ENCODE measurements at regions not wholly inside any gene's neighbourhood (a gene's known extent, or its start where the extent isn't known, plus 50 kb on each side); places are given as distances from the start of the nearest gene placed in this dataset.

GRCh38 chr3:34724916-34725499 lies 914.3 kb upstream of the ARPP21 start:
- in situ Hi-C loops (cut with MboI; ENCODE audit: low sequenced_read_pairs, unreplicated experiment), result no loop called here
- TF ChIP-seq CTCF (IDR thresholded peaks at IDR 0.05; ENCODE audit: borderline replicate concordance, control extremely low read depth, extremely low read depth, insufficient read depth, missing control alignments), result no peak
- no peak for DNase-seq (ENCODE audit: low spot score)

GRCh38 chr3:34725774-34726173 lies 913.6 kb upstream of the ARPP21 start:
- in situ Hi-C loops (cut with MboI; ENCODE audit: low sequenced_read_pairs, unreplicated experiment), result no loop called here
- no peak for TF ChIP-seq CTCF (IDR thresholded peaks at IDR 0.05; ENCODE audit: borderline replicate concordance, control extremely low read depth, extremely low read depth, insufficient read depth, missing control alignments)
- no peak for DNase-seq (ENCODE audit: low spot score)

- in situ Hi-C loops (cut with MboI; ENCODE audit: low sequenced_read_pairs, unreplicated experiment), result no loop called here
- TF ChIP-seq CTCF (IDR thresholded peaks at IDR 0.05; ENCODE audit: borderline replicate concordance, control extremely low read depth, extremely low read depth, insufficient read depth, missing control alignments), result no peak
Observed at GRCh38 chr3:34727700-34728099, 911.6 kb upstream of the ARPP21 start.

GRCh38 chr3:34742151-34742550 lies 897.2 kb upstream of the ARPP21 start:
- no peak for DNase-seq (ENCODE audit: low spot score)
- no peak for TF ChIP-seq CTCF (IDR thresholded peaks at IDR 0.05; ENCODE audit: borderline replicate concordance, control extremely low read depth, extremely low read depth, insufficient read depth, missing control alignments)
- in situ Hi-C loops (cut with MboI; ENCODE audit: low sequenced_read_pairs, unreplicated experiment), result no loop called here

More at GRCh38 chr3:34727700-34728099, 911.6 kb upstream of the ARPP21 start:
- no peak for DNase-seq (ENCODE audit: low spot score)

- TF ChIP-seq CTCF (IDR thresholded peaks at IDR 0.05; ENCODE audit: borderline replicate concordance, control extremely low read depth, extremely low read depth, insufficient read depth, missing control alignments), result no peak
- in situ Hi-C loops (cut with MboI; ENCODE audit: low sequenced_read_pairs, unreplicated experiment), result no loop called here
- DNase-seq (ENCODE audit: low spot score), result no peak
Observed at GRCh38 chr3:34758630-34759261, 880.6 kb upstream of the ARPP21 start.

GRCh38 chr3:34777386-34777785 lies 861.9 kb upstream of the ARPP21 start:
- no peak for DNase-seq (ENCODE audit: low spot score)
- no peak for TF ChIP-seq CTCF (IDR thresholded peaks at IDR 0.05; ENCODE audit: borderline replicate concordance, control extremely low read depth, extremely low read depth, insufficient read depth, missing control alignments)
- in situ Hi-C loops (cut with MboI; ENCODE audit: low sequenced_read_pairs, unreplicated experiment), result no loop called here
